HG02840 (cell line): ENCODE measurements at regions not wholly inside any gene's neighbourhood (a gene's known extent, or its start where the extent isn't known, plus 50 kb on each side); places are given as distances from the start of the nearest gene placed in this dataset.

Experiments
- ATAC-seq: cut with Tn5 transposase; IDR thresholded peaks from one replicate; pipeline ENCODE4 v1.9.1; 2021; ENCODE audit warnings: mild to moderate bottlenecking, moderate library complexity, moderate number of reproducible peaks; ENCODE audit not compliant: unreplicated experiment, low FRiP score

- ATAC-seq, result no peak
Observed at GRCh38 chr2:160862226-160862625, 298.0 kb upstream of the TANK start.

- ATAC-seq, result no peak
Observed at GRCh38 chr2:160868891-160869290, 291.3 kb upstream of the TANK start.

GRCh38 chr2:160869411-160869810 is 290.8 kb upstream of the TANK start:
- no peak for ATAC-seq

- no peak for ATAC-seq
Observed at GRCh38 chr2:160870729-160871465, 289.3 kb upstream of the TANK start.

- no peak for ATAC-seq
Observed at GRCh38 chr2:160871953-160872352, 288.3 kb upstream of the TANK start.

GRCh38 chr2:160876029-160876428 is 284.2 kb upstream of the TANK start:
- no peak for ATAC-seq

GRCh38 chr2:160876765-160877164 is 283.5 kb upstream of the TANK start:
- no peak for ATAC-seq

- ATAC-seq, result no peak
Observed at GRCh38 chr2:160878618-160879017, 281.6 kb upstream of the TANK start.

GRCh38 chr2:160882906-160883305 is 277.3 kb upstream of the TANK start:
- no peak for ATAC-seq

GRCh38 chr2:160884056-160884455 is 276.2 kb upstream of the TANK start:
- no peak for ATAC-seq

GRCh38 chr2:160889439-160890170 is 270.6 kb upstream of the TANK start:
- no peak for ATAC-seq

- ATAC-seq, result no peak
Observed at GRCh38 chr2:160890667-160891352, 269.4 kb upstream of the TANK start.

- no peak for ATAC-seq
Observed at GRCh38 chr2:160891353-160891740, 268.9 kb upstream of the TANK start.

GRCh38 chr2:160892204-160892603 is 268.0 kb upstream of the TANK start:
- ATAC-seq, result no peak

GRCh38 chr2:160893581-160893980 is 266.6 kb upstream of the TANK start:
- no peak for ATAC-seq

- no peak for ATAC-seq
Observed at GRCh38 chr2:160898581-160899307, 261.5 kb upstream of the TANK start.

GRCh38 chr2:160901613-160902012 is 258.6 kb upstream of the TANK start:
- ATAC-seq, result no peak

GRCh38 chr2:160905862-160906261 is 254.4 kb upstream of the TANK start:
- ATAC-seq, result no peak

GRCh38 chr2:160906878-160907277 is 253.3 kb upstream of the TANK start:
- ATAC-seq, result no peak

GRCh38 chr2:160907738-160908137 is 252.5 kb upstream of the TANK start:
- ATAC-seq, result no peak

GRCh38 chr2:160908157-160908556 is 252.1 kb upstream of the TANK start:
- no peak for ATAC-seq
